GM21737 (cell line): ENCODE measurements at regions not wholly inside any gene's neighbourhood (a gene's known extent, or its start where the extent isn't known, plus 50 kb on each side); places are given as distances from the start of the nearest gene placed in this dataset.

Experiments
- ATAC-seq: cut with Tn5 transposase; IDR thresholded peaks from one replicate; pipeline ENCODE4 v1.9.1; 2021; ENCODE audit warnings: mild to moderate bottlenecking, moderate library complexity; ENCODE audit not compliant: unreplicated experiment

DNA sequence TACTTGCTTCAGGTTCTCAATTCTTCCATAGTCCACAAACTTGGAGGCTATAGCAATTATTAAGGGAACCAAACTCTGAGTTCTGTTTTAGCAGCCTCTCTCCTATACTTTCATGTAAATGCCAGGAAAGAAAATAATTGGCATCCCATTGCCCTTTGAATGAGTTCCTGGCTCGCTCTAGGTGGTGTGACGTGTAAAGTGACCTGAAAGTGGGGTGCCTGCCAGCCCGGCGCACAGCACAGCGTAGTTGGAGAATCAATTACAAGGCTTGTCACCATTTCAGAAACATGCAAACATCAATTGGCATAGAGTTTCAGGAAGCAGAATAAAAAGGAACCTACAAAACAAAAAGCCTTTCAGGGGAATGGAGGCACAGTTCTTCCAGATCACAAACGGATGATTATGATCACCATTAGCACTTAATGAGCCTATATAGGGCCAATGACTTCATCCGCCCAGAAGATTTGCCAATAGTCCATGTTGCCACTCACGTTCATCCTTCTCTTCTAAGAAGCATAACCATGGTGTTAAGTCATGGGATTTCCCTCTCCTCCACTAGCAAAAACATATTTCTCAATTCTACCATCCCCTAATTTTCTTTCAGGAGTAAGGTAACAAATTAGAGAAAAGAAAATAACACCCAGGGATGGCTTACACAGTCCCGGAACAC, 354.6 kb upstream of the ADGRL2 start:
- ATAC-seq: no peak

DNA sequence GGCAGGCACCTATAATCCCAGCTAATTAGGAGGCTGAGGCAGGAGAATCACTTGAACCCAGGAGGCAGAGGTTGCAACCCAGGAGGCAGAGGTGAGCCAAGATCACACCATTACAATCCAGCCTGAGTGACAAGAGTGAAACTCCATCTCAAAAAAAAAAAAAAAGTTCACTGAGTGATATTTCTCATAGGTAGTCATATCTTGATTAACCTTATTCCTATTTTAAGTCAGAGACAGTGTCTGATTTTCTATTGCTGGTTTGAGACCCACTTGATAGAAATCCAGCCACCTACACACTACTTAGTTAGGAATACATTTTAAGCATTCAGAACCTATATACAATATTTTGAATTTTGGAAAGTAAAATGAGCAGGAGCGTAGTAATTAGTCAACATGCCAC, 357.4 kb upstream of the ADGRL2 start:
- ATAC-seq: no peak

DNA sequence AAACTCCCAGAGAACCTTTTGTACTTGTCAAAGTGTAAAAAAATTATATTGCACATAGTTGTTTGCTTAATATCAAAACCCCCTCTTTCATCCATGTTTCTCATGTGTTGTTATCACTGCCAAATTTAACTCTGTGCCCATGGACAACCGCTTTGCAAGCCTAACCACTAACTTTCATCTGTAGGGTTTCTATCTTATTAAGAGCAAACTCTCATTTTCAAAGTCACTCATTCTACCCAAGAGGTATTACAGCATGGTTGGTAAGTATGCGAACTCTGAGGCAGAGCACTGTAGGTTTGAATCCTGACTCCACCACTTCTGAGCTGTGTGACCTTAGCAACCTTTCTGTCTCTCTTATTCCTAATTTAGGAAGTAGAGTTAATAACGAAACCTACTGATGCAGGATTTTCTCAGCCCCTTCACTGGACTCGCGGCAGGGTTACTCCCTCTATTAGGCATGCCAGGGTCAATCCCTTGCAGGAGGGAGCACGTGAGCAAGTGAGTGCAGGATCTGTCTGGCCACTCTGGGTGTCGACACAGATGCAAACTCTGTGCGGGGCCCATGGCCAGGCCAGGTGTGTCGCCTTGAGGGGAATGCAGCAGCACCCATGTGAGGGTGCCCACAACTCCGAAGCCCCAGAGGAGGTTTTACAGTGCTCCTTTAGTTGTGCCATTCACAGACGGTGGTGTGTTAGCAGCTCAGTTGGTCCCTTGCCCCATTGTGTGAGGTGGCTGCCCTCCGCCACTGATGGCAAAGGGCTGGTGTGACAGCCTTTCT, 361.5 kb upstream of the ADGRL2 start:
- no peak for ATAC-seq

DNA sequence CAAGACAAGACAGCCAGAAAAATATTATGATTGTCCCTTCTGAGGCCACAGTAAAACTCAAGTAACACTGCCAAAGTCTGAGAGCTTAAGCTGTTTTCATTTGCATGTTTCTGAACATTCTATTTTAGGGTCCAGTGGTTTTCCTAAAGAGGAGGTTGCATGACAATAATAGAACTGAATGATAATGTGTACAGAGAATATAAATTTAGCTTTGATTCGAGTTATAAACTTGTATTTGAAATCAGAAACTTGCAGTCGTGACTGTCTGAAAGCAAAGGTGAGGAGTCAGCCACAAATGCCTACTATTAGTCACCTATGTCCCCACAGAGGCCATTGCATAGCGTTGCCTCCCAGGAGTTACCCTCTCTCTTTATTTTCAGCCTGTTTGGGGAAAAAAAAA, 363.1 kb upstream of the ADGRL2 start:
- peak; percentile 93 for ATAC-seq

- ATAC-seq: no peak
These were observed 363.5 kb upstream of the ADGRL2 start for GRCh38 chr1:81437213-81437612.

- ATAC-seq: no peak
These were observed 365.6 kb upstream of the ADGRL2 start for GRCh38 chr1:81435175-81435574.

GRCh38 chr1:81433676-81434075, 367.1 kb upstream of the ADGRL2 start:
- ATAC-seq: no peak

DNA sequence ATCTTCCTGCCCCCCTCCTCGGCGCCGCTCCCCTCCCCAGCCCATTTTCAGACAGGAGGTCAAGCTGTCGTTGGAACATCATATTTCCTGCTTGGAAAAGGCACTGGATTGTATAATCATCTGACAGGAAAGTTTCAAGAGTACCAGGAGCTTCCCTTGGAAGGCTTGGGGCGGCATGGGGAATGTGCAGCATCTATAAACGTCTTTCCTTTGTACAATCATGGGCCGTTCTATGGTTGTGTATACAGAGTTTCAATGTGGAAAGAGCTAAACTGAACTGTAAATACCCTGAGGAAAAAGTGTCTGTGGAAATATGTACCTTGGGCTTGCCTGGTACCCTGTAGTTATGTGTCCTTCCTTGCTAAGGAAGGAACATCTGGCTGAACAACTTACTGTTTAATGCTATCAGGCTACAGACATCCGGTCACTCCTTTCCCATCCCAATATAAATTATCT, 368.1 kb upstream of the ADGRL2 start:
- no peak for ATAC-seq

DNA sequence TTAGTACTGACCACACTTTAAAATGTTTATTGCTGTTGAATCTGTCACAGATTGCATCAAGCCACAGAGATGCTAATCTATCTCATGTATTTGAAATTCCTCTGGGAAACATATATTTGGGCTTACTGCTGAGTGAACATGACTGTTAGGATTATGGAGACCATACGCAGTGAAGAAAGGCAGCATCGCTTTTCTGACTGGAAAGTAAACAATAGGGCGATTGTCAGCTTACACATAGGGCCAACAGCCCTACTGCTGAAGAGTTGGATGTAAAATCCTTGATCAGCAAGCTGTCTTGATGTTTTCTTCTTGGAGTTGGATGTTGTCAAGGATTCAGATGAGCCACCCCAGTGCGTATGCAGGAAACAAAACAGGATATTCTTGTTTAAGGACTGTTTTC, 368.7 kb upstream of the ADGRL2 start:
- no peak for ATAC-seq

- ATAC-seq: no peak
These were observed 369.1 kb upstream of the ADGRL2 start for GRCh38 chr1:81431624-81432000.

- peak; percentile 61 for ATAC-seq
These were observed 369.6 kb upstream of the ADGRL2 start for GRCh38 chr1:81430955-81431623.

GRCh38 chr1:81430236-81430938, 370.3 kb upstream of the ADGRL2 start:
- no peak for ATAC-seq

GRCh38 chr1:81428998-81429397, 371.7 kb upstream of the ADGRL2 start:
- peak; percentile 54 for ATAC-seq

GRCh38 chr1:81424816-81425215, 375.9 kb upstream of the ADGRL2 start:
- no peak for ATAC-seq

DNA sequence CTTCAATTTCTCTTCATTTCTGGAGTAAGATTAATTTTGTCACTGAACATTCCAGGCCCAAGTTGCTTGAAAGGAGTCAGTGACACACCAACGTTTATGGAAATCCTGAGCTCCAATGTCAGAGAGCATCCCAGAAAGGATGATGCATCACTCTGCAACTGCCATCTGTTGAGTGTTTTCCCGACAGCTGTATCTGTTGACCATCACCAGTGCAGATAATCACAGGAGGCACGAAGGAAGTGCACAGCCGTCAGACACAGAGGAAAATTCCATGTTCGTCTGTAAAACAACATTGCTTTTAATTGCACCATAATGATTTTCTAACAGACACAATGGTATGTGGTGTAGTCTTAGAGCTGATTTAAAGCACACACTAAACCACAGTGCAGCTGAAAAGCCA, 376.7 kb upstream of the ADGRL2 start:
- ATAC-seq: no peak

- ATAC-seq: peak; percentile 96
These were observed 380.0 kb upstream of the ADGRL2 start for GRCh38 chr1:81420760-81421159.

GRCh38 chr1:81414488-81415015, 386.2 kb upstream of the ADGRL2 start:
- ATAC-seq: peak; percentile 95

DNA sequence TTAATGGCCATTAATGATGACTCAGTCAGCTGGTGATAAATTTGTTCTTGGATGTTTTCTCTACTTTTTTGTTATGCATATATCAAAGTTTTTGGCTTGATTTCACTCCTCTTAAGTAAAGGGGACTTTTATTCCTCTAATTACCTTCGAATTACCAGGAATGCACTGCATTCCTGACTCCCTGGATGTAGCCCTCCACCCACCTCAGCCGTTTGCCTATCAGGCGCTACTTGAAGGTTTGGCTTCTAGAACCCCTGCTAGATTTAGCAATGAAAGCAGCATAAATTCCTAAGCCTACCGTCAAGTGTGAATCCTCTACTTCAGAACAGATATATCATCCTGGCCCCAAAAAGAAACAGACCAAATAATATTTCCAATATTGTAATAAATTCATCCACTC, 387.8 kb upstream of the ADGRL2 start:
- ATAC-seq: no peak

GRCh38 chr1:81410941-81411340, 389.8 kb upstream of the ADGRL2 start:
- ATAC-seq: no peak

DNA sequence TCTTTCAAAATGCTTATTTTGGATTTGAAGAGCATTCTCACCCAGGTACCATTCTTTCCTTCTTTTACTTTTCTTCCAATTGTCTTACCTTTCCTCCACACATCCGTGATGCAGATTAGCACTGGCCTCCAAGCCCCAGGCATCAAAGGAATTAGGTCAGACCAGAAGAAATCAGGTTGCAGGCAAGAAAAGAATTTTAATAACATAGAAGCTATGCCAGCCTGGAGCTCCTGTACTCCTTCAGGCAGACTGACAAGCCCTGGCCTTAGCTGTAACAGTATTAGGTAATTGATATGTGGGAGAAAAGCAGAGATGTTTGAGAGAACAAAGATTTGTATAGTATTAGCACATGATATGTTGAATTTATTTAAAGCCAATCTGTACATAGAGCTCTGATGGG, 390.4 kb upstream of the ADGRL2 start:
- ATAC-seq: no peak

DNA sequence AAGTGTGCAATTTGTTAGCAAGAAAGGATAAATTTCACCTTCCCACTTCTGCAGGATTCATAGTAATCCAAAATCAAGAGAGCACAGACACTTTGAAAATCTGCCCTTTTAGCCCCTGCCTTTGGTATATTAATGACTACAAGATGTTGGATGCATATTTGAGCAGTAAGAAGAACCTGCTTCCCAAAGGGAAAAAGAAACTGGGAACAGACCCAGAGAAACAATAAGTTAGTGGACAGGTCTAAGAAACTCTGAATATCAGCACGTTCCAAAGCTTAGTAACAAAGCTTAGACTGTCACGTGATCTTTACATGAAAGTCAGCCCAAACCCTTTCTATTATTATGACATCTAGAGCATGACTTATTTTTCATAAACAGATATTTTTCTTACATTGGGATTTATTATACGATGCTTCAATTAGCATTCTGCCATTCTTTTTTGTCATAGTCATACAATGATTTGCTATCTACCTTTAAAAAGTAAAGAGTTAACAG, 390.9 kb upstream of the ADGRL2 start:
- no peak for ATAC-seq
